HepG2 (cell line): ENCODE measurements at regions not wholly inside any gene's neighbourhood (a gene's known extent, or its start where the extent isn't known, plus 50 kb on each side); places are given as distances from the start of the nearest gene placed in this dataset.

ENCODE experiments used
- ATAC-seq: fragments of 200-7000 bp; cut with Tn5 transposase; 3 replicates; pipeline ENCODE4 v1.9.1; 2020; ENCODE audit warnings: mild to moderate bottlenecking, moderate library complexity
- BruUV-seq: library from RNA; stranded (reverse); fragments of 400-500 nt; replicated peaks from 2 replicates; lab custom pipeline; 2021; lab: Mats Ljungman, UMichigan
- CTCF ChIA-PET: fragments of 300-600 bp; formaldehyde crosslinking; extraction: SDS; loops from one replicate; lab custom pipeline; 2021; ENCODE audit warnings: low total read pairs, inconsistent platforms, low intra/inter-chr PET ratio; lab: Yijun Ruan, JAX
- POLR2A ChIA-PET: fragments of 350-600 bp; sonication (Branson Sonifier 250); formaldehyde crosslinking; loops from one replicate; lab custom pipeline; 2020; ENCODE audit warnings: antibody characterized with exemption, inconsistent platforms; lab: Yijun Ruan, JAX
- DNase-seq: peaks from one replicate; pipeline ENCODE4 v3.0.0-alpha.2; 2015; ENCODE audit warnings: low spot score
- FAIRE-seq: peaks from 3 replicates; lab custom pipeline; 2011; peaks lifted over from hg19 to GRCh38; lab: Jason Lieb, UNC
- H2AFZ ChIP-seq: one replicate; pipeline ENCODE4 v1.6.1; 2011; ENCODE audit warnings: low read length, inconsistent platforms
- H3K27ac ChIP-seq: fragments of 300-600 bp; 3 replicates; pipeline ENCODE4 v1.8.0; 2011; ENCODE audit warnings: mixed run types, mild to moderate bottlenecking, mixed read lengths, low read length, inconsistent platforms; ENCODE audit not compliant: insufficient read depth; ENCODE audit errors: extremely low read length
- H3K27me3 ChIP-seq, 2 experiments: fragments of 200-600 bp in 1 of 2; 2 replicates in 1 of 2; 3 replicates in 1 of 2; pipeline versions ENCODE4 v1.6.0 to v1.8.0; 2011; ENCODE audit warnings: low read length in 2 of 2, mild to moderate bottlenecking in 2 of 2, moderate library complexity in 2 of 2, inconsistent platforms in 1 of 2; ENCODE audit not compliant: insufficient read depth in 2 of 2, control insufficient read depth in 1 of 2
- H3K36me3 ChIP-seq, 2 experiments: fragments of 200-600 bp in 1 of 2; replicated peaks in 1 of 2; 2 replicates in 1 of 2; 3 replicates in 1 of 2; pipeline versions ENCODE4 v1.5.1 to v1.8.0; 2011; ENCODE audit warnings: low read length in 2 of 2, inconsistent platforms in 1 of 2; ENCODE audit not compliant: insufficient read depth in 2 of 2, control insufficient read depth in 1 of 2
- H3K4me1 ChIP-seq: 2 replicates; pipeline ENCODE4 v1.5.1; 2012; ENCODE audit warnings: low read length, inconsistent platforms; ENCODE audit not compliant: insufficient read depth
- H3K4me2 ChIP-seq: 2 replicates; pipeline ENCODE4 v1.6.0; 2011; ENCODE audit warnings: low read depth, low read length, inconsistent platforms
- H3K4me3 ChIP-seq, 3 experiments: fragments of 200-600 bp in 1 of 3; sonication (generic), shearing (Covaris generic) in 1 of 3; replicated peaks in 1 of 3; 2 replicates each; pipeline ENCODE4 v1.5.1; 2011 to 2016; ENCODE audit warnings: low read length in 3 of 3, inconsistent platforms in 2 of 3, low read depth in 2 of 3, mild to moderate bottlenecking in 2 of 3, control low read depth in 1 of 3, mixed read lengths in 1 of 3; ENCODE audit not compliant: insufficient read depth in 1 of 3
- H3K79me2 ChIP-seq: one replicate; pipeline ENCODE4 v1.6.1; 2011; ENCODE audit warnings: low read length, inconsistent platforms; ENCODE audit not compliant: insufficient read depth
- H3K9ac ChIP-seq: 2 replicates; pipeline ENCODE4 v1.6.0; 2011; ENCODE audit warnings: mild to moderate bottlenecking, low read depth, low read length, inconsistent platforms; ENCODE audit not compliant: insufficient read depth
- H3K9me3 ChIP-seq: 2 replicates; pipeline ENCODE4 v1.5.1; 2012; ENCODE audit warnings: mild to moderate bottlenecking, low read length
- H4K20me1 ChIP-seq: 2 replicates; pipeline ENCODE4 v1.6.0; 2011; ENCODE audit warnings: inconsistent platforms, mild to moderate bottlenecking, low read length, moderate library complexity; ENCODE audit not compliant: insufficient read depth
- IKZF1 ChIP-seq: fragments of 450-650 bp; IDR thresholded peaks from 2 replicates; pipeline ENCODE4 v1.7.1; 2016
- MXI1 ChIP-seq: IDR thresholded peaks from 3 replicates; pipeline ENCODE4 v1.6.1; 2012; ENCODE audit warnings: low read depth, low read length, inconsistent platforms, borderline replicate concordance
- NR2F2 ChIP-seq: IDR thresholded peaks from 2 replicates; pipeline ENCODE4 v1.6.1; 2012; ENCODE audit warnings: low read depth, inconsistent platforms, borderline replicate concordance
- PCBP2 ChIP-seq: fragments of 200-400 bp; formaldehyde crosslinking; optimal IDR thresholded peaks from 2 replicates; pipeline ENCODE3; 2018; ENCODE audit warnings: low read length, low read depth; ENCODE audit not compliant: poor library complexity, severe bottlenecking
- SMYD3 ChIP-seq: sonication (generic); formaldehyde crosslinking; IDR thresholded peaks from 2 replicates; pipeline ENCODE4 v1.8.1; 2023; ENCODE audit warnings: mild to moderate bottlenecking, missing genetic modification reagents
- USF2 ChIP-seq, 2 experiments: sonication (generic) in 1 of 2; formaldehyde crosslinking in 1 of 2; IDR thresholded peaks; 2 replicates each; pipeline versions ENCODE4 v1.5.1 to v1.6.1; 2011 to 2020; ENCODE audit warnings: borderline replicate concordance in 1 of 2, low read depth in 1 of 2, low read length in 1 of 2, mild to moderate bottlenecking in 1 of 2, missing genetic modification reagents in 1 of 2, moderate library complexity in 1 of 2
- ZFP36 ChIP-seq: fragments of 150-350 bp; IDR thresholded peaks from 2 replicates; pipeline ENCODE4 v1.6.1; 2018; ENCODE audit warnings: borderline replicate concordance, low read length, low read depth; ENCODE audit not compliant: partially characterized antibody
- ZNF460 ChIP-seq: sonication (generic); formaldehyde crosslinking; IDR thresholded peaks from 2 replicates; pipeline ENCODE4 v1.5.1; 2020; ENCODE audit warnings: missing genetic modification reagents, mild to moderate bottlenecking, borderline replicate concordance
- whole genome bisulfite sequencing: methylation state at CpG from one replicate; pipeline ENCODE4 v1.1.6; 2017; ENCODE audit warnings: low lambda C conversion rate; 5-methylcytosine and 5-hydroxymethylcytosine counted together
- in situ Hi-C: cut with HindIII; loops from 2 replicates; pipeline ENCODE4 v1.10.0; 2017; ENCODE audit warnings: low pct_unique_long_range_greater_than_20kb; ENCODE audit not compliant: extremely low pct_ligation_motif_present
- intact Hi-C: fragments of 100-400 bp; cut with micrococcal nuclease; formaldehyde crosslinking; loops from one replicate; pipeline ENCODE4 v1.10.0; 2022; ENCODE audit not compliant: unreplicated experiment
- TF ChIP-seq, protein P1 (sequence below): sonication (generic); formaldehyde crosslinking; conservative IDR thresholded peaks from 2 replicates; pipeline ENCODE4 v1.4.0; 2020; ENCODE audit warnings: missing genetic modification reagents

GRCh38 chr7:131026297-131027000 lies 292.4 kb upstream of the KLF14 start:
- Histone ChIP-seq H3K79me2 (peaks cover 28% of the 10 kb centered on the region), H3K27me3 (no peaks in the 10 kb centered on the region), H3K27ac (no peak overlapping the region), H3K9ac (no peak overlapping the region), H2AFZ (no peak overlapping the region), H3K4me3 (no peak overlapping the region), H4K20me1 (peaks cover 41% of the 10 kb centered on the region; the same call in 1 of the 2 replicates), H3K4me2 (no peak overlapping the region), H3K9me3 (no peaks in the 10 kb centered on the region), H3K4me1 (no peaks in the 10 kb centered on the region), H3K36me3 (peaks cover 0 to 20% of the 10 kb centered on the region in 2 experiments; a peak in 3 of 5 replicates)
- ChIA-PET CTCF (no interaction called here), POLR2A (no interaction called here)
- in situ Hi-C loops (no loop called here), intact Hi-C loops (no loop called here)
- BruUV-seq: no TSS peak
- no peak for FAIRE-seq
- WGBS: 96% methylated on average over 7 of the region's 7 CpGs
- ATAC-seq: no peak
- no peak for DNase-seq
- TF ChIP-seq PCBP2 (no peak), USF2 (IDR thresholded peaks at IDR 0.05; ENCODE audit: low read depth, low read length) (no peak), USF2 (CRISPR knock-in tag; IDR thresholded peaks at IDR 0.05; ENCODE audit: borderline replicate concordance) (no peak), IKZF1 (no peak), MXI1 (no peak), ZNF460 (CRISPR knock-in tag) (no peak), SMYD3 (CRISPR knock-in tag) (no peak), ZFP36 (no peak), NR2F2 (no peak)
- TF ChIP-seq, protein P1, sequence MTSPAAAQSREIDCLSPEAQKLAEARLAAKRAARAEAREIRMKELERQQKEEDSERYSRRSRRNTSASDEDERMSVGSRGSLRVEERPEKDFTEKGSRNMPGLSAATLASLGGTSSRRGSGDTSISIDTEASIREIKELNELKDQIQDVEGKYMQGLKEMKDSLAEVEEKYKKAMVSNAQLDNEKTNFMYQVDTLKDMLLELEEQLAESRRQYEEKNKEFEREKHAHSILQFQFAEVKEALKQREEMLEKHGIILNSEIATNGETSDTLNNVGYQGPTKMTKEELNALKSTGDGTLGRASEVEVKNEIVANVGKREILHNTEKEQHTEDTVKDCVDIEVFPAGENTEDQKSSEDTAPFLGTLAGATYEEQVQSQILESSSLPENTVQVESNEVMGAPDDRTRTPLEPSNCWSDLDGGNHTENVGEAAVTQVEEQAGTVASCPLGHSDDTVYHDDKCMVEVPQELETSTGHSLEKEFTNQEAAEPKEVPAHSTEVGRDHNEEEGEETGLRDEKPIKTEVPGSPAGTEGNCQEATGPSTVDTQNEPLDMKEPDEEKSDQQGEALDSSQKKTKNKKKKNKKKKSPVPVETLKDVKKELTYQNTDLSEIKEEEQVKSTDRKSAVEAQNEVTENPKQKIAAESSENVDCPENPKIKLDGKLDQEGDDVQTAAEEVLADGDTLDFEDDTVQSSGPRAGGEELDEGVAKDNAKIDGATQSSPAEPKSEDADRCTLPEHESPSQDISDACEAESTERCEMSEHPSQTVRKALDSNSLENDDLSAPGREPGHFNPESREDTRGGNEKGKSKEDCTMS (CRISPR knock-in tag): no peak
